Esophagus squamous epithelium (tissue), 5 donors: ENCODE measurements at regions not wholly inside any gene's neighbourhood (a gene's known extent, or its start where the extent isn't known, plus 50 kb on each side); places are given as distances from the start of the nearest gene placed in this dataset.

Experiments
- DNase-seq: peaks from one replicate; lab custom pipeline; 2025; lab: John Stamatoyannopoulos, UW
- H3K27ac ChIP-seq, 4 donors: fragments of 200-600 bp; sonication (generic); one replicate each; pipeline ENCODE4 v1.5.1; 2016 to 2019; ENCODE audit warnings: mild to moderate bottlenecking in 1 of 4
- H3K27me3 ChIP-seq, 4 donors: fragments of 200-600 bp; sonication (generic); 1 replicate in 3 of 4; 2 replicates in 1 of 4; pipeline versions ENCODE4 v1.5.1 to v1.6.0; 2017 to 2021; ENCODE audit warnings: antibody characterized with exemption in 1 of 4
- H3K36me3 ChIP-seq, 3 donors: fragments of 200-600 bp; sonication (generic); one replicate each; pipeline ENCODE4 v1.5.1; 2016 to 2019
- H3K4me1 ChIP-seq, 3 donors: fragments of 200-600 bp; sonication (generic); one replicate each; pipeline ENCODE4 v1.5.1; 2017 to 2019
- H3K4me3 ChIP-seq, 4 donors: fragments of 200-600 bp; sonication (generic); 1 replicate in 3 of 4; 2 replicates in 1 of 4; pipeline ENCODE4 v1.5.1; 2016 to 2019; ENCODE audit warnings: mild to moderate bottlenecking in 2 of 4, moderate library complexity in 1 of 4
- H3K9me3 ChIP-seq, 3 donors: fragments of 200-600 bp; sonication (generic); one replicate each; pipeline ENCODE4 v1.5.1; 2016 to 2019
- CTCF ChIP-seq, 6 experiments: fragments of 450-650 bp in 4 of 6; fragments of 200-600 bp in 2 of 6; sonication (generic) in 2 of 6; IDR thresholded peaks; one replicate each; pipeline ENCODE4 v1.5.1; 2016 to 2019; ENCODE audit warnings: antibody characterized with exemption in 6 of 6, mild to moderate bottlenecking in 4 of 6, moderate library complexity in 4 of 6
- POLR2A ChIP-seq, 4 donors: fragments of 450-650 bp; IDR thresholded peaks; one replicate each; pipeline ENCODE4 v1.6.1; 2017; ENCODE audit warnings: antibody characterized with exemption in 4 of 4, mild to moderate bottlenecking in 4 of 4, moderate library complexity in 3 of 4
- WGBS, 2 donors: methylation state at CpG; one replicate each; pipeline ENCODE4 v1.1.5; 2018; 5-methylcytosine and 5-hydroxymethylcytosine counted together
- intact Hi-C: fragments of 100-400 bp; cut with DNase I; formaldehyde crosslinking; loops from one replicate; pipeline ENCODE4 v1.15.0; 2022
- donor health status: DM: yes; HTN: yes; CAD: no.

- Histone ChIP-seq H3K27me3 (no peaks in the 10 kb centered on the region), H3K9me3 (no peaks in the 10 kb centered on the region), H3K27ac (no peak overlapping the region), H3K4me3 (no peak overlapping the region), H3K36me3 (no peaks in the 10 kb centered on the region), H3K4me1 (peaks cover 0 to 7% (median 0%) of the 10 kb centered on the region in 3 donors)
- no peak for DNase-seq
- TF ChIP-seq CTCF (IDR thresholded peaks at IDR 0.05) (no peak), POLR2A (IDR thresholded peaks at IDR 0.05) (no peak)
- 78 to 91% methylated on average over 2 of the region's 2 CpGs for WGBS, 2 donors
- intact Hi-C loops: no loop called here
Measured at GRCh38 chr2:183244300-183244844, 120.1 kb downstream of the NUP35 start.

GRCh38 chr2:183248866-183249567 is 124.8 kb downstream of the NUP35 start:
- H3K4me1 ChIP-seq: peaks cover 0 to under 1% (median 0%) of the 10 kb centered on the region in 3 donors
- H3K27me3 ChIP-seq: no peaks in the 10 kb centered on the region
- WGBS, 2 donors: 3 to 5% methylated on average over 1 of the region's 1 CpG
- no peaks in the 10 kb centered on the region for H3K36me3 ChIP-seq
- intact Hi-C loops: no loop called here
- H3K27ac ChIP-seq: no peak overlapping the region
- no peak for DNase-seq
- TF ChIP-seq CTCF (IDR thresholded peaks at IDR 0.05) (peak in 5 of 6 experiments; percentile 16 to 57 (median 41)), POLR2A (IDR thresholded peaks at IDR 0.05) (no peak)
- H3K4me3 ChIP-seq: no peak overlapping the region
- H3K9me3 ChIP-seq: no peaks in the 10 kb centered on the region

- TF ChIP-seq CTCF (IDR thresholded peaks at IDR 0.05) (no peak), POLR2A (IDR thresholded peaks at IDR 0.05) (no peak)
- H3K27ac ChIP-seq: no peak overlapping the region
- 27 to 34% methylated on average over 3 of the region's 3 CpGs for WGBS, 2 donors
- H3K4me1 ChIP-seq: no peaks in the 10 kb centered on the region
- H3K9me3 ChIP-seq: no peaks in the 10 kb centered on the region
- no peak overlapping the region for H3K4me3 ChIP-seq
- DNase-seq: no peak
- H3K36me3 ChIP-seq: no peaks in the 10 kb centered on the region
- intact Hi-C loops: no loop called here
- H3K27me3 ChIP-seq: no peaks in the 10 kb centered on the region
Measured at GRCh38 chr2:183250061-183250460, 125.8 kb downstream of the NUP35 start.

GRCh38 chr2:183250472-183250871 is 126.2 kb downstream of the NUP35 start:
- no peaks in the 10 kb centered on the region for H3K27me3 ChIP-seq
- 71 to 91% methylated on average over 3 of the region's 3 CpGs for whole genome bisulfite sequencing, 2 donors
- no peaks in the 10 kb centered on the region for H3K36me3 ChIP-seq
- TF ChIP-seq POLR2A (IDR thresholded peaks at IDR 0.05) (no peak), CTCF (IDR thresholded peaks at IDR 0.05) (no peak)
- no peaks in the 10 kb centered on the region for H3K9me3 ChIP-seq
- no peak overlapping the region for H3K4me3 ChIP-seq
- intact Hi-C loops: no loop called here
- H3K27ac ChIP-seq: no peak overlapping the region
- DNase-seq: no peak
- no peaks in the 10 kb centered on the region for H3K4me1 ChIP-seq

GRCh38 chr2:183253441-183254130 is 129.3 kb downstream of the NUP35 start:
- Histone ChIP-seq H3K4me1 (no peaks in the 10 kb centered on the region), H3K36me3 (no peaks in the 10 kb centered on the region), H3K9me3 (no peaks in the 10 kb centered on the region), H3K4me3 (no peak overlapping the region), H3K27ac (no peak overlapping the region), H3K27me3 (no peaks in the 10 kb centered on the region)
- TF ChIP-seq CTCF (IDR thresholded peaks at IDR 0.05): no peak
- no peak for TF ChIP-seq POLR2A (IDR thresholded peaks at IDR 0.05)
- DNase-seq: no peak
- 68 to 75% methylated on average over 14 of the region's 14 CpGs for WGBS, 2 donors
- intact Hi-C loops: no loop called here
